Sigmoid colon (tissue), 4 donors: ENCODE measurements at regions not wholly inside any gene's neighbourhood (a gene's known extent, or its start where the extent isn't known, plus 50 kb on each side); places are given as distances from the start of the nearest gene placed in this dataset.

Experiments
- EP300 ChIP-seq, 4 donors: sonication (generic); formaldehyde crosslinking; IDR thresholded peaks; one replicate each; pipeline ENCODE4 v1.6.1; 2017; ENCODE audit warnings: antibody characterized with exemption in 4 of 4
- TF ChIP-seq, protein P1 (sequence below), 4 experiments: fragments of 450-650 bp in 3 of 4; fragments of 200-600 bp in 1 of 4; IDR thresholded peaks; one replicate each; pipeline ENCODE4 v1.5.1; 2016 to 2019; ENCODE audit warnings: antibody characterized with exemption in 4 of 4, mild to moderate bottlenecking in 3 of 4, moderate library complexity in 2 of 4

- TF ChIP-seq, protein P1, sequence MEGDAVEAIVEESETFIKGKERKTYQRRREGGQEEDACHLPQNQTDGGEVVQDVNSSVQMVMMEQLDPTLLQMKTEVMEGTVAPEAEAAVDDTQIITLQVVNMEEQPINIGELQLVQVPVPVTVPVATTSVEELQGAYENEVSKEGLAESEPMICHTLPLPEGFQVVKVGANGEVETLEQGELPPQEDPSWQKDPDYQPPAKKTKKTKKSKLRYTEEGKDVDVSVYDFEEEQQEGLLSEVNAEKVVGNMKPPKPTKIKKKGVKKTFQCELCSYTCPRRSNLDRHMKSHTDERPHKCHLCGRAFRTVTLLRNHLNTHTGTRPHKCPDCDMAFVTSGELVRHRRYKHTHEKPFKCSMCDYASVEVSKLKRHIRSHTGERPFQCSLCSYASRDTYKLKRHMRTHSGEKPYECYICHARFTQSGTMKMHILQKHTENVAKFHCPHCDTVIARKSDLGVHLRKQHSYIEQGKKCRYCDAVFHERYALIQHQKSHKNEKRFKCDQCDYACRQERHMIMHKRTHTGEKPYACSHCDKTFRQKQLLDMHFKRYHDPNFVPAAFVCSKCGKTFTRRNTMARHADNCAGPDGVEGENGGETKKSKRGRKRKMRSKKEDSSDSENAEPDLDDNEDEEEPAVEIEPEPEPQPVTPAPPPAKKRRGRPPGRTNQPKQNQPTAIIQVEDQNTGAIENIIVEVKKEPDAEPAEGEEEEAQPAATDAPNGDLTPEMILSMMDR (IDR thresholded peaks at IDR 0.05): no peak
- TF ChIP-seq EP300 (IDR thresholded peaks at IDR 0.05): no peak
Measured at GRCh38 chr4:14087921-14088320, 460.4 kb upstream of the BOD1L1 start.
